ENCODE measurements at regions not wholly inside any gene's neighbourhood (a gene's known extent, or its start where the extent isn't known, plus 50 kb on each side); places are given as distances from the start of the nearest gene placed in this dataset.
"Not testable (repeated sequence)": the region's sequence is repeated elsewhere in the genome, so short reads cannot be mapped to it uniquely, and the experiment has no call there.

GRCh38 chrX:46087310-46087709, 457.9 kb downstream of the ZNF674 start:
- TF ChIP-seq CTCF, POLR2AphosphoS5, EP300 (IDR thresholded peaks at IDR 0.05): not testable (repeated sequence)
